Activated T-helper 2 cell treated with anti-CD3 and anti-CD28 coated beads, Interferon-gamma antibody, Interleukin-2, Interleukin-4, amounts not matched to agents 10 μg/mL and 5 μg/mL and 100 μg/mL, durations not matched to agents 14 hours and 24 hours and 36 hours (primary cell): ENCODE measurements at regions not wholly inside any gene's neighbourhood (a gene's known extent, or its start where the extent isn't known, plus 50 kb on each side); places are given as distances from the start of the nearest gene placed in this dataset.

Experiments
- DNase-seq: peaks from one replicate; pipeline ENCODE4 v3.0.0; 2021; ENCODE audit warnings: low spot score
- H3K27ac Mint-ChIP-seq: one replicate; pipeline ENCODE4 v1.8.0; 2021; ENCODE audit warnings: mixed read lengths
- H3K27me3 Mint-ChIP-seq: one replicate; pipeline ENCODE4 v1.8.0; 2021; ENCODE audit warnings: low read depth, mixed read lengths
- H3K36me3 Mint-ChIP-seq: one replicate; pipeline ENCODE4 v1.8.0; 2021; ENCODE audit warnings: low read depth, mixed read lengths
- H3K4me1 Mint-ChIP-seq: one replicate; pipeline ENCODE4 v1.8.0; 2021; ENCODE audit warnings: low read depth, mixed read lengths
- H3K4me3 Mint-ChIP-seq: one replicate; pipeline ENCODE4 v1.8.0; 2021; ENCODE audit warnings: low read depth, mild to moderate bottlenecking, moderate library complexity, mixed read lengths
- H3K9me3 Mint-ChIP-seq: one replicate; pipeline ENCODE4 v1.8.0; 2021; ENCODE audit warnings: mixed read lengths
- intact Hi-C: fragments of 100-400 bp; cut with micrococcal nuclease; formaldehyde crosslinking; loops from one replicate; pipeline ENCODE4 v1.15.1; 2023

- H3K9me3 Mint-ChIP-seq, result no peaks in the 10 kb centered on the region
- intact Hi-C loops, result loop anchor here (5.0 kb wide), 1 partner anchor 36 kb away; no protein-coding TSS in a partner anchor
- no peak overlapping the region for H3K27ac Mint-ChIP-seq
- H3K36me3 Mint-ChIP-seq, result peaks cover 58% of the 10 kb centered on the region
- no peak overlapping the region for H3K4me3 Mint-ChIP-seq
- no peak for DNase-seq
- H3K27me3 Mint-ChIP-seq, result no peaks in the 10 kb centered on the region
- H3K4me1 Mint-ChIP-seq, result peaks cover 53% of the 10 kb centered on the region
Measured at GRCh38 chr6:134531188-134531551, 213.3 kb upstream of the SGK1 start.

- peaks cover 53% of the 10 kb centered on the region for H3K4me1 Mint-ChIP-seq
- H3K27me3 Mint-ChIP-seq, result no peaks in the 10 kb centered on the region
- peaks cover 56% of the 10 kb centered on the region for H3K36me3 Mint-ChIP-seq
- H3K4me3 Mint-ChIP-seq, result no peak overlapping the region
- peak overlapping the region; percentile 11 for H3K27ac Mint-ChIP-seq
- intact Hi-C loops, result loop anchor here (5.0 to 10.0 kb wide), 2 partner anchors 37 to 245 kb away; no protein-coding TSS in a partner anchor
- no peak for DNase-seq
- H3K9me3 Mint-ChIP-seq, result no peaks in the 10 kb centered on the region
Measured at GRCh38 chr6:134529921-134530320, 212.0 kb upstream of the SGK1 start.

DNA sequence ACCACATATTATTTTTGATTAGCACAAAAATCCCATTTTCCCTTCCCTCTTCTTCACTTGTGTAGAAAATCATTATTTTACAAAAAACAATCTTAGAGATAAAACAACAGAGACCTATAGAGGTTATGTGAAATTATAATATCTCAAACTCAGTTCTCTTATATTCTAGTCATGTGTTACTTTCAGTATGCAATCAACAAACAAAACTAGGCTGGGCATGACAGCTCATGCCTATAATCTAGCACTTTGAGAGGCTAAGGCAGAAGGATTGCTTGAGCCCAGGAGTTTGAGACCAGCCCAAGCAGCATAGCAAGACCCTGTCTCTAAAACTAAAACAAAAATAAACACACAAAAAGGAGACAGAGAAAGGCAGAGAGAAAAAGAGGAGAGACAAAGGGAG, 211.4 kb upstream of the SGK1 start:
- no peak for DNase-seq
- H3K27ac Mint-ChIP-seq, result peak overlapping the region; percentile 51
- intact Hi-C loops, result loop anchor here (10.0 kb wide), 1 partner anchor 245 kb away; no protein-coding TSS in a partner anchor
- no peaks in the 10 kb centered on the region for H3K27me3 Mint-ChIP-seq
- no peak overlapping the region for H3K4me3 Mint-ChIP-seq
- H3K36me3 Mint-ChIP-seq, result peaks cover 51% of the 10 kb centered on the region
- no peaks in the 10 kb centered on the region for H3K9me3 Mint-ChIP-seq
- H3K4me1 Mint-ChIP-seq, result peaks cover 49% of the 10 kb centered on the region

GRCh38 chr6:134527108-134527787, 209.3 kb upstream of the SGK1 start:
- Mint-ChIP-seq H3K9me3 (no peaks in the 10 kb centered on the region), H3K4me3 (no peak overlapping the region), H3K36me3 (peaks cover 32% of the 10 kb centered on the region), H3K27me3 (no peaks in the 10 kb centered on the region), H3K4me1 (peaks cover 42% of the 10 kb centered on the region), H3K27ac (no peak overlapping the region)
- intact Hi-C loops, result loop anchor here (10.0 kb wide), 1 partner anchor 242 kb away; no protein-coding TSS in a partner anchor
- DNase-seq, result no peak

DNA sequence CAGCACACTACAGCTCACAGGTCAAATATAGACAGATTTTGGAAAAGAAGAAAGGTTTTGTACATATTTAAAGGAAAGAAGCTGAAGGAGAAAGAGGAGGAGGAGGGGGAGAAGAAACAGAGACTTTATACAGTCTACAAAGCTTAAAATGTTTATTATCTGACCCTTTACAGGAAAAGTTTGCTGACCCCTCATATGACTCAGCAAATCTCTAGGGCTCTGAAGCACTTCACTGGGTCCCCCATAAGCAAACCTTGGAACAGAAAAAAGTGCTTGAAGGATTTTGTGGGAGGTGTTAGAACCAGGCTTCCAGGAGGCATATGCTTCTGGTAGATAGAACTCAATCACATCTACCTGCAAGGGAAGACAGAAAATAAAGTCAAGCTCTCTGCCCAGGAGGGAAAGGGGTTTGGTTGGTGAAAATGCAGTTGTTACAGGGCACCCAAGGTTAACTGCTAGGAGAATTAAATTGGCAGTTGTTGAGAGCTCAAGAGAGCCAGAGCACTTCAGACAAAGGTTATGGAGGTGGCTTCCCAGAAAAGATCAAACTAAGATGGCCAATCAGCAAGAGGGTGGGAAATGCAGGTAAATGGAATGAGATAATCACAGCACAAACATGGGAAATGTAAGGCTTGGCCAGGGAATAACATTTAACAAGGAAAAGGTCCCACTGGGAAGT, 207.4 kb upstream of the SGK1 start:
- H3K27me3 Mint-ChIP-seq, result no peaks in the 10 kb centered on the region
- intact Hi-C loops, result loop anchor here (10.0 kb wide), 1 partner anchor 241 kb away; no protein-coding TSS in a partner anchor
- peaks cover 41% of the 10 kb centered on the region for H3K4me1 Mint-ChIP-seq

GRCh38 chr6:134523903-134524650, 206.2 kb upstream of the SGK1 start:
- H3K4me3 Mint-ChIP-seq, result no peak overlapping the region
- no peak overlapping the region for H3K27ac Mint-ChIP-seq
- no peaks in the 10 kb centered on the region for H3K9me3 Mint-ChIP-seq
- H3K36me3 Mint-ChIP-seq, result peaks cover 14% of the 10 kb centered on the region
- H3K27me3 Mint-ChIP-seq, result no peaks in the 10 kb centered on the region
- no peak for DNase-seq
- H3K4me1 Mint-ChIP-seq, result peaks cover 43% of the 10 kb centered on the region
- intact Hi-C loops, result loop anchor here (5.0 to 10.0 kb wide), 2 partner anchors 87 to 239 kb away; no protein-coding TSS in a partner anchor

More for the DNA sequence above, 207.4 kb upstream of the SGK1 start:
- Mint-ChIP-seq H3K4me3 (no peak overlapping the region), H3K9me3 (no peaks in the 10 kb centered on the region), H3K36me3 (peaks cover 24% of the 10 kb centered on the region), H3K27ac (peak overlapping the region; percentile 7)
- no peak for DNase-seq

DNA sequence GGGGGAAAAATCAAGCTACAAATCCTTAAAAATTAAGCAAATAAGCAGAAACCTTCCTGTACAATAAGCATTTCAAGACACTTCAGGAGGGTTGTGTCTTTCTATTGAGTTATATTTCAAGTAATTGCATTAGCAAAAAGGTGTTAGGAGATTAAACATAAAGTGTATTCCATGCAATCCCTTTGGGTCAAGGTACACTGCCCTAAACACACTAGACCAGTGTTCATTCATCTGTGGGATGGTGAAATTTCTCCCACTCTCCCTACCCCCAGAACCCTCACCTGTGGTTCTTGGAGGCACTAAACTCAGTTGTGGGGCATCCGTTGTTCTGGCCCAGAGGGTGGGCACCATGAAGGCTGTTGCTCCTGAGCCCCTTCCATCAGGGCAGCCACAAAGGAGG, 205.1 kb upstream of the SGK1 start:
- peaks cover 19% of the 10 kb centered on the region for H3K36me3 Mint-ChIP-seq
- no peak overlapping the region for H3K4me3 Mint-ChIP-seq
- H3K9me3 Mint-ChIP-seq, result no peaks in the 10 kb centered on the region
- peaks cover 50% of the 10 kb centered on the region for H3K4me1 Mint-ChIP-seq
- intact Hi-C loops, result loop anchor here (5.0 to 10.0 kb wide), 2 partner anchors 86 to 238 kb away; no protein-coding TSS in a partner anchor
- H3K27me3 Mint-ChIP-seq, result no peaks in the 10 kb centered on the region
- no peak for DNase-seq
- peak overlapping the region; percentile 20 for H3K27ac Mint-ChIP-seq

DNA sequence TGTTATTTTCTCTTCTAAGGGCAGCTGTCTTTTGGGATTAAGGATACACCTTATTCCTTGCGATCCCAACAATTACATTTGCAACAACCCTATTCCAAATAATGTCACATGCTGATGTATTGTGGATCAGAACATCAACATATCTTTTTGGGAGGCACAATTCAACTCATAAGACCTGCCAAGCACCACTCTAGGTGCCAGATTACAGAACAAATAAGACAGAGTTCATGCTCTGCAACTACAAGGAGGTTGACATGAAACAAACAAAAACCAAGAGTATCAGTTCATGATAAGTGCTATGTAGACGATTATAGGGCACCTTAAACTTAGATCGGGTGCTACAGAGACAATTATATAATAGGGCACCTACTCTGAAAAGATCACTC, 203.2 kb upstream of the SGK1 start:
- intact Hi-C loops, result loop anchor here (5.0 to 10.0 kb wide), 2 partner anchors 84 to 236 kb away; no protein-coding TSS in a partner anchor
- Mint-ChIP-seq H3K4me3 (no peak overlapping the region), H3K4me1 (peaks cover 47% of the 10 kb centered on the region), H3K27ac (peak overlapping the region; percentile 4), H3K27me3 (no peaks in the 10 kb centered on the region), H3K9me3 (no peaks in the 10 kb centered on the region), H3K36me3 (peaks cover 12% of the 10 kb centered on the region)
- DNase-seq, result no peak

DNA sequence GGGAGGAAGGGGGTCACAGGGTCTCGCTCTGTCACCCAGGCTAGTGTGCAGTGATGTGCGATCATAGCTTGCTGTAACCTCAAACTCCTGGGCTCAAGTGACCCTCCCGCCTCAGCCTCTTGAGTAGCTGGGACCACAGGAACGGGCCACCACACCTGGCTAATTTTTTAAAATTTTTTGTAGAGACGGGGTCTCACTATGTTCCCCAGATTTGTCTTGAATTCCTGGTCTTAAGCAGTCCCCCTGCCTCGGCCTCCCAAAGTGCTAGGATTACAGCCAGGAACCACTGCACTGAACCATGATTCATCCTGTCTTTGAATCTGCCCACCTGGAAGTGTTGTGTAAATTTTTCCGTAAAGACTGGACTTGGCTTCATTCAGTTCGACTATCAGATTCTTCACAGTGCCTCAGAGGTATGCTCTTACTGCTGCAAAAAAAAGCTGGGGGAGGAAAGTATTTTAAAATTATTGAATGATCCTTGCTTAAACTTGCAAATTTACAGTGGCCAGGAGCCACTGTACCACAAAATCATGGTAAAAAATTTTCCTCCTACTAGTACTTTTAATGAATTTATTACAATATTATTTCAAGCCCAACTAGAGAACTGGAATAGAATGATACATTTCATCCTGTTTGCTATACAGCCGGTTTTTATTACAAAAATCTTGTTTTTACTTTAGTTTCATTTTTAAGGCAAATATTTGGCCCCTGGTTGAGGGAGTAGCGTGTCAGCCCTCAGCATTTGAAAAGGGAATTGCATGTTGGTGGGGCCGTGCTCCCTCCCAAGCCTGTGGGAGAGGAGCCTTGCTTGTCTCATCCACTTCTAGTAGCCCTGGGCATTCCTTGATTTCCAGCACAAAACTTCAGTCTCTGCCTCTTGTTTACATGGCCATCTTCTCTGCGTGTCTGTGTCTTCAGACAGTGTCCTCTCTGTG, 202.5 kb upstream of the SGK1 start:
- H3K4me1 Mint-ChIP-seq, result peaks cover 45% of the 10 kb centered on the region

GRCh38 chr6:134519465-134519864, 201.6 kb upstream of the SGK1 start:
- intact Hi-C loops, result loop anchor here (10.0 kb wide), 1 partner anchor 145 kb away; no protein-coding TSS in a partner anchor
- Mint-ChIP-seq H3K27ac (peak overlapping the region; percentile 76), H3K4me3 (peak overlapping the region; percentile 5), H3K36me3 (peaks cover 12% of the 10 kb centered on the region), H3K27me3 (no peaks in the 10 kb centered on the region), H3K4me1 (peaks cover 39% of the 10 kb centered on the region), H3K9me3 (no peaks in the 10 kb centered on the region)
- peak; percentile 29 for DNase-seq

More for the DNA sequence above, 202.5 kb upstream of the SGK1 start:
- peaks cover 12% of the 10 kb centered on the region for H3K36me3 Mint-ChIP-seq
- DNase-seq, result no peak
- intact Hi-C loops, result loop anchor here (5.0 to 10.0 kb wide), 2 partner anchors 83 to 236 kb away; no protein-coding TSS in a partner anchor
- H3K27me3 Mint-ChIP-seq, result no peaks in the 10 kb centered on the region
- H3K4me3 Mint-ChIP-seq, result no peak overlapping the region
- no peaks in the 10 kb centered on the region for H3K9me3 Mint-ChIP-seq
- peak overlapping the region; percentile 48 for H3K27ac Mint-ChIP-seq

GRCh38 chr6:134517868-134518267, 200.0 kb upstream of the SGK1 start:
- H3K4me1 Mint-ChIP-seq, result peaks cover 33% of the 10 kb centered on the region
- no peaks in the 10 kb centered on the region for H3K9me3 Mint-ChIP-seq
- DNase-seq, result no peak
- H3K27me3 Mint-ChIP-seq, result no peaks in the 10 kb centered on the region
- no peak overlapping the region for H3K4me3 Mint-ChIP-seq
- intact Hi-C loops, result loop anchor here (10.0 kb wide), 1 partner anchor 143 kb away; no protein-coding TSS in a partner anchor
- H3K36me3 Mint-ChIP-seq, result peaks cover 12% of the 10 kb centered on the region
- no peak overlapping the region for H3K27ac Mint-ChIP-seq
